ENCODE measurements at regions not wholly inside any gene's neighbourhood (a gene's known extent, or its start where the extent isn't known, plus 50 kb on each side); places are given as distances from the start of the nearest gene placed in this dataset.

GRCh38 chr1:234861761-234862160 lies 251.8 kb upstream of the IRF2BP2 start:
- Histone ChIP-seq H4K20me1 (ENCODE audit: low read depth) (no peaks in the 10 kb centered on the region), H3K27me3 (no peaks in the 10 kb centered on the region), H3K27ac (no peak overlapping the region), H3K4me2 (no peak overlapping the region), H2AFZ (replicated peaks) (no peak overlapping the region), H3F3A (ENCODE audit: low read depth) (no peaks in the 10 kb centered on the region), H3K9ac (no peak overlapping the region), H3K4me1 (peaks cover 2% of the 10 kb centered on the region), H3K9me3 (ENCODE audit: low read depth) (no peaks in the 10 kb centered on the region), H3K79me2 (ENCODE audit: low read depth) (no peaks in the 10 kb centered on the region), H3K4me3 (no peak overlapping the region), H3K36me3 (no peaks in the 10 kb centered on the region)
- peaks cover 10% of the 10 kb centered on the region for H3K27me3 Mint-ChIP-seq (ENCODE audit: insufficient read depth, low read depth)
- TF ChIP-seq EZH2 (IDR thresholded peaks at IDR 0.05) (no peak), EZH2phosphoT487 (IDR thresholded peaks at IDR 0.05) (no peak), CTCF (IDR thresholded peaks at IDR 0.05) (no peak)
- peaks cover 20% of the 10 kb centered on the region for H3K9me3 Mint-ChIP-seq
- no peak for DNase-seq (ENCODE audit: low spot score)
- peaks cover 22% of the 10 kb centered on the region for H3K4me1 Mint-ChIP-seq
- no peaks in the 10 kb centered on the region for H3K36me3 Mint-ChIP-seq
- H3K4me3 Mint-ChIP-seq, result no peak overlapping the region
- H3K27ac Mint-ChIP-seq, result no peak overlapping the region

- H3K9ac ChIP-seq, result no peak overlapping the region
- H2AFZ ChIP-seq (replicated peaks), result no peak overlapping the region
- no peaks in the 10 kb centered on the region for H3K79me2 ChIP-seq (ENCODE audit: low read depth)
- Mint-ChIP-seq H3K27ac (no peak overlapping the region), H3K4me3 (no peak overlapping the region), H3K9me3 (peaks cover 20% of the 10 kb centered on the region), H3K4me1 (peaks cover 17% of the 10 kb centered on the region), H3K36me3 (no peaks in the 10 kb centered on the region), H3K27me3 (ENCODE audit: insufficient read depth, low read depth) (peaks cover 10% of the 10 kb centered on the region)
- no peaks in the 10 kb centered on the region for H4K20me1 ChIP-seq (ENCODE audit: low read depth)
- no peaks in the 10 kb centered on the region for H3K36me3 ChIP-seq
- DNase-seq (ENCODE audit: low spot score), result no peak
- H3K4me1 ChIP-seq, result peaks cover 2% of the 10 kb centered on the region
- no peaks in the 10 kb centered on the region for H3K27me3 ChIP-seq
- H3F3A ChIP-seq (ENCODE audit: low read depth), result no peaks in the 10 kb centered on the region
- H3K9me3 ChIP-seq (ENCODE audit: low read depth), result no peaks in the 10 kb centered on the region
- H3K27ac ChIP-seq, result no peak overlapping the region
- TF ChIP-seq EZH2 (IDR thresholded peaks at IDR 0.05), result no peak
- no peak overlapping the region for H3K4me3 ChIP-seq
- H3K4me2 ChIP-seq, result no peak overlapping the region
These were observed 251.1 kb upstream of the IRF2BP2 start for GRCh38 chr1:234861024-234861620.

GRCh38 chr1:234858722-234859121 lies 248.7 kb upstream of the IRF2BP2 start:
- no peak overlapping the region for H2AFZ ChIP-seq (replicated peaks)
- no peak overlapping the region for H3K27ac ChIP-seq
- peaks cover 14% of the 10 kb centered on the region for H3K9me3 Mint-ChIP-seq
- TF ChIP-seq CTCF (IDR thresholded peaks at IDR 0.05) (no peak), EZH2phosphoT487 (IDR thresholded peaks at IDR 0.05) (no peak), EZH2 (IDR thresholded peaks at IDR 0.05) (no peak)
- H3K27me3 ChIP-seq, result no peaks in the 10 kb centered on the region
- H3K79me2 ChIP-seq (ENCODE audit: low read depth), result no peaks in the 10 kb centered on the region
- no peaks in the 10 kb centered on the region for H3K36me3 ChIP-seq
- no peak overlapping the region for H3K4me2 ChIP-seq
- DNase-seq (ENCODE audit: low spot score), result no peak
- peaks cover 15% of the 10 kb centered on the region for H3K4me1 Mint-ChIP-seq
- no peak overlapping the region for H3K4me3 ChIP-seq
- peaks cover 2% of the 10 kb centered on the region for H3K4me1 ChIP-seq
- peaks cover 13% of the 10 kb centered on the region for H3K27me3 Mint-ChIP-seq (ENCODE audit: insufficient read depth, low read depth)
- no peak overlapping the region for H3K9ac ChIP-seq
- H3K36me3 Mint-ChIP-seq, result no peaks in the 10 kb centered on the region
- no peak overlapping the region for H3K4me3 Mint-ChIP-seq
- H3K27ac Mint-ChIP-seq, result no peak overlapping the region
- no peaks in the 10 kb centered on the region for H3K9me3 ChIP-seq (ENCODE audit: low read depth)
- no peaks in the 10 kb centered on the region for H3F3A ChIP-seq (ENCODE audit: low read depth)
- H4K20me1 ChIP-seq (ENCODE audit: low read depth), result no peaks in the 10 kb centered on the region

GRCh38 chr1:234856845-234857245 lies 246.9 kb upstream of the IRF2BP2 start:
- Histone ChIP-seq H3K27ac (no peak overlapping the region), H3K9ac (no peak overlapping the region), H4K20me1 (ENCODE audit: low read depth) (no peaks in the 10 kb centered on the region), H3F3A (ENCODE audit: low read depth) (no peaks in the 10 kb centered on the region), H3K27me3 (no peaks in the 10 kb centered on the region), H3K36me3 (no peaks in the 10 kb centered on the region), H3K9me3 (ENCODE audit: low read depth) (no peaks in the 10 kb centered on the region), H3K4me2 (no peak overlapping the region), H3K4me3 (no peak overlapping the region), H3K4me1 (no peaks in the 10 kb centered on the region), H2AFZ (replicated peaks) (no peak overlapping the region), H3K79me2 (ENCODE audit: low read depth) (no peaks in the 10 kb centered on the region)
- Mint-ChIP-seq H3K36me3 (no peaks in the 10 kb centered on the region), H3K27me3 (ENCODE audit: insufficient read depth, low read depth) (peaks cover 18% of the 10 kb centered on the region), H3K4me1 (peaks cover 18% of the 10 kb centered on the region), H3K4me3 (no peak overlapping the region), H3K27ac (no peak overlapping the region), H3K9me3 (peaks cover 14% of the 10 kb centered on the region)
- no peak for TF ChIP-seq EZH2 (IDR thresholded peaks at IDR 0.05)
- TF ChIP-seq EZH2phosphoT487 (IDR thresholded peaks at IDR 0.05), result no peak
- TF ChIP-seq CTCF (IDR thresholded peaks at IDR 0.05), result no peak
- no peak for DNase-seq (ENCODE audit: low spot score)

Measured in neural progenitor cell (in vitro differentiated cells).